D721Med (cell line): ENCODE measurements at regions not wholly inside any gene's neighbourhood (a gene's known extent, or its start where the extent isn't known, plus 50 kb on each side); places are given as distances from the start of the nearest gene placed in this dataset.
"Not testable (repeated sequence)": the region's sequence is repeated elsewhere in the genome, so short reads cannot be mapped to it uniquely, and the experiment has no call there.

Experiments
- DNase-seq: peaks from one replicate; pipeline ENCODE4 v3.0.0; 2011; ENCODE audit warnings: low spot score; ENCODE audit not compliant: insufficient read length
- FAIRE-seq: peaks from 2 replicates; lab custom pipeline; 2011; peaks lifted over from hg19 to GRCh38; lab: Jason Lieb, UNC
- CTCF ChIP-seq: IDR thresholded peaks from 2 replicates; pipeline ENCODE4 v1.5.1; 2012; ENCODE audit warnings: mild to moderate bottlenecking, control low read depth; ENCODE audit not compliant: insufficient read depth; ENCODE audit errors: missing control alignments

- FAIRE-seq (no peak), DNase-seq (no peak)
- no peak for TF ChIP-seq CTCF
Measured at GRCh38 chr4:114137984-114138383, 158.5 kb upstream of the ARSJ start.

- FAIRE-seq (no peak), DNase-seq (no peak)
- no peak for TF ChIP-seq CTCF
Measured at GRCh38 chr4:114146947-114147618, 167.6 kb upstream of the ARSJ start.

- not testable (repeated sequence) for FAIRE-seq, DNase-seq
Measured at GRCh38 chr4:114147619-114148208, 168.3 kb upstream of the ARSJ start.

- not testable (repeated sequence) for FAIRE-seq, DNase-seq
Measured at GRCh38 chr4:114148372-114149070, 169.1 kb upstream of the ARSJ start.

GRCh38 chr4:114156371-114156770 is 176.9 kb upstream of the ARSJ start:
- DNase-seq (no peak), FAIRE-seq (no peak)
- no peak for TF ChIP-seq CTCF

GRCh38 chr4:114161809-114162208 is 182.4 kb upstream of the ARSJ start:
- no peak for DNase-seq
- no peak for FAIRE-seq
- TF ChIP-seq CTCF: no peak

- TF ChIP-seq CTCF: no peak
- no peak for DNase-seq
- FAIRE-seq: no peak
Measured at GRCh38 chr4:114163051-114163450, 183.6 kb upstream of the ARSJ start.

GRCh38 chr4:114173968-114174367 is 194.5 kb upstream of the ARSJ start:
- no peak for TF ChIP-seq CTCF
- no peak for FAIRE-seq
- DNase-seq: no peak
